ENCODE measurements at regions not wholly inside any gene's neighbourhood (a gene's known extent, or its start where the extent isn't known, plus 50 kb on each side); places are given as distances from the start of the nearest gene placed in this dataset.

- TF ChIP-seq REST (IDR thresholded peaks at IDR 0.05; ENCODE audit: unreplicated experiment): no peak
- no peak for TF ChIP-seq EZH2 (IDR thresholded peaks at IDR 0.05; ENCODE audit: low read depth, unreplicated experiment)
- no peak for TF ChIP-seq ZNF114 (CRISPR knock-in tag; IDR thresholded peaks at IDR 0.05)
- no peak for TF ChIP-seq EZH2phosphoT487 (IDR thresholded peaks at IDR 0.05; ENCODE audit: unreplicated experiment)
- no peak for TF ChIP-seq ETS1 (IDR thresholded peaks at IDR 0.05)
- TF ChIP-seq ZNF331 (CRISPR knock-in tag; IDR thresholded peaks at IDR 0.05; ENCODE audit: low read depth): no peak
These were observed 1415.2 kb downstream of the TBC1D22A start (continued) for GRCh38 chr22:48177631-48178030.

GRCh38 chr22:48175721-48176120 lies 1413.3 kb downstream of the TBC1D22A start:
- no peaks in the 10 kb centered on the region for H3K36me3 ChIP-seq (ENCODE audit: insufficient read depth)
- H3K27me3 ChIP-seq (ENCODE audit: insufficient read depth): no peaks in the 10 kb centered on the region
- H3K36me3 Mint-ChIP-seq (ENCODE audit: low read depth): no peaks in the 10 kb centered on the region
- no peak overlapping the region for H3K4me2 ChIP-seq
- no peaks in the 10 kb centered on the region; the same call in 2 of the 3 replicates for H3K9me3 Mint-ChIP-seq
- no peaks in the 10 kb centered on the region for H3K79me2 ChIP-seq (replicated peaks; ENCODE audit: insufficient read depth)
- H3K4me1 ChIP-seq (ENCODE audit: insufficient read depth): no peaks in the 10 kb centered on the region
- ATAC-seq (no peak), DNase-seq (ENCODE audit: low spot score) (no peak)
- H3K27ac Mint-ChIP-seq: no peak overlapping the region
- no peaks in the 10 kb centered on the region for H3F3A ChIP-seq (replicated peaks; ENCODE audit: low read depth)
- peaks cover 12% of the 10 kb centered on the region for H3K27me3 Mint-ChIP-seq (ENCODE audit: insufficient read depth, low read depth, poor library complexity)
- H3K9me2 ChIP-seq (ENCODE audit: insufficient read depth): no peaks in the 10 kb centered on the region
- no peaks in the 10 kb centered on the region for H4K20me1 ChIP-seq (replicated peaks; ENCODE audit: insufficient read depth)
- no peak overlapping the region for H2AFZ ChIP-seq
- no peaks in the 10 kb centered on the region for H3K4me1 Mint-ChIP-seq
- H3K27ac ChIP-seq (ENCODE audit: low read depth): no peak overlapping the region
- H3K4me3 Mint-ChIP-seq: no peak overlapping the region
- H3K4me3 ChIP-seq: no peak overlapping the region
- TF ChIP-seq ZNF114 (CRISPR knock-in tag; IDR thresholded peaks at IDR 0.05) (no peak), EZH2phosphoT487 (IDR thresholded peaks at IDR 0.05; ENCODE audit: unreplicated experiment) (no peak), REST (IDR thresholded peaks at IDR 0.05; ENCODE audit: unreplicated experiment) (no peak), EZH2 (IDR thresholded peaks at IDR 0.05; ENCODE audit: low read depth, unreplicated experiment) (no peak), NANOG (IDR thresholded peaks at IDR 0.05; ENCODE audit: borderline replicate concordance) (no peak), ZNF331 (CRISPR knock-in tag; IDR thresholded peaks at IDR 0.05; ENCODE audit: low read depth) (no peak), ETS1 (IDR thresholded peaks at IDR 0.05) (no peak), JUNB (IDR thresholded peaks at IDR 0.05; ENCODE audit: unreplicated experiment) (no peak), STAT1 (IDR thresholded peaks at IDR 0.05; ENCODE audit: unreplicated experiment) (no peak)

Measured in GM23338 (cell line).